GM19455 (cell line): ENCODE measurements at regions not wholly inside any gene's neighbourhood (a gene's known extent, or its start where the extent isn't known, plus 50 kb on each side); places are given as distances from the start of the nearest gene placed in this dataset.
"Not testable (repeated sequence)": the region's sequence is repeated elsewhere in the genome, so short reads cannot be mapped to it uniquely, and the experiment has no call there.

Source experiments
- ATAC-seq: cut with Tn5 transposase; IDR thresholded peaks from one replicate; pipeline ENCODE4 v1.9.1; 2021; ENCODE audit not compliant: unreplicated experiment

GRCh38 chr4:84231539-84232055 is 267.5 kb downstream of the NKX6-1 start:
- no peak for ATAC-seq

GRCh38 chr4:84224522-84224921 is 274.6 kb downstream of the NKX6-1 start:
- ATAC-seq: no peak

- no peak for ATAC-seq
Measured at GRCh38 chr4:84221704-84222103, 277.4 kb downstream of the NKX6-1 start.

GRCh38 chr4:84220990-84221389 is 278.1 kb downstream of the NKX6-1 start:
- no peak for ATAC-seq

- ATAC-seq: no peak
Measured at GRCh38 chr4:84219656-84220055, 279.4 kb downstream of the NKX6-1 start.

GRCh38 chr4:84218031-84218430 is 281.1 kb downstream of the NKX6-1 start:
- no peak for ATAC-seq

- no peak for ATAC-seq
Measured at GRCh38 chr4:84215217-84215616, 283.9 kb downstream of the NKX6-1 start.

- ATAC-seq: not testable (repeated sequence)
Measured at GRCh38 chr4:84206226-84206625, 292.9 kb downstream of the NKX6-1 start.

- ATAC-seq: no peak
Measured at GRCh38 chr4:84189144-84189543, 309.9 kb downstream of the NKX6-1 start.

- ATAC-seq: no peak
Measured at GRCh38 chr4:84179409-84179808, 319.7 kb downstream of the NKX6-1 start.

- ATAC-seq: no peak
Measured at GRCh38 chr4:84177831-84178542, 321.1 kb downstream of the NKX6-1 start.

GRCh38 chr4:84176016-84176415 is 323.1 kb downstream of the NKX6-1 start:
- ATAC-seq: no peak

- no peak for ATAC-seq
Measured at GRCh38 chr4:84171871-84172270, 327.2 kb downstream of the NKX6-1 start.

- no peak for ATAC-seq
Measured at GRCh38 chr4:84167564-84167963, 331.5 kb downstream of the NKX6-1 start.

- no peak for ATAC-seq
Measured at GRCh38 chr4:84167093-84167492, 332.0 kb downstream of the NKX6-1 start.

GRCh38 chr4:84166486-84166885 is 332.6 kb downstream of the NKX6-1 start:
- no peak for ATAC-seq

- ATAC-seq: no peak
Measured at GRCh38 chr4:84164201-84164600, 334.9 kb downstream of the NKX6-1 start.

- no peak for ATAC-seq
Measured at GRCh38 chr4:84159762-84160161, 339.3 kb downstream of the NKX6-1 start.

GRCh38 chr4:84158670-84159069 is 340.4 kb downstream of the NKX6-1 start:
- ATAC-seq: no peak

GRCh38 chr4:84151574-84151973 is 347.5 kb downstream of the NKX6-1 start:
- no peak for ATAC-seq

GRCh38 chr4:84150177-84150576 is 348.9 kb downstream of the NKX6-1 start:
- no peak for ATAC-seq

GRCh38 chr4:84147831-84148230 is 351.3 kb downstream of the NKX6-1 start:
- no peak for ATAC-seq
